GM12873 (cell line): ENCODE measurements at regions not wholly inside any gene's neighbourhood (a gene's known extent, or its start where the extent isn't known, plus 50 kb on each side); places are given as distances from the start of the nearest gene placed in this dataset.

Experiments
- TF ChIP-seq, protein P1 (sequence below): IDR thresholded peaks from 2 replicates; pipeline ENCODE4 v1.5.1; 2012; ENCODE audit warnings: low read depth, mild to moderate bottlenecking, moderate library complexity, low read length, control low read depth; ENCODE audit not compliant: insufficient read depth; ENCODE audit errors: missing control alignments

GRCh38 chr1:199959775-199960110, 67.8 kb upstream of the NR5A2 start:
- TF ChIP-seq, protein P1, sequence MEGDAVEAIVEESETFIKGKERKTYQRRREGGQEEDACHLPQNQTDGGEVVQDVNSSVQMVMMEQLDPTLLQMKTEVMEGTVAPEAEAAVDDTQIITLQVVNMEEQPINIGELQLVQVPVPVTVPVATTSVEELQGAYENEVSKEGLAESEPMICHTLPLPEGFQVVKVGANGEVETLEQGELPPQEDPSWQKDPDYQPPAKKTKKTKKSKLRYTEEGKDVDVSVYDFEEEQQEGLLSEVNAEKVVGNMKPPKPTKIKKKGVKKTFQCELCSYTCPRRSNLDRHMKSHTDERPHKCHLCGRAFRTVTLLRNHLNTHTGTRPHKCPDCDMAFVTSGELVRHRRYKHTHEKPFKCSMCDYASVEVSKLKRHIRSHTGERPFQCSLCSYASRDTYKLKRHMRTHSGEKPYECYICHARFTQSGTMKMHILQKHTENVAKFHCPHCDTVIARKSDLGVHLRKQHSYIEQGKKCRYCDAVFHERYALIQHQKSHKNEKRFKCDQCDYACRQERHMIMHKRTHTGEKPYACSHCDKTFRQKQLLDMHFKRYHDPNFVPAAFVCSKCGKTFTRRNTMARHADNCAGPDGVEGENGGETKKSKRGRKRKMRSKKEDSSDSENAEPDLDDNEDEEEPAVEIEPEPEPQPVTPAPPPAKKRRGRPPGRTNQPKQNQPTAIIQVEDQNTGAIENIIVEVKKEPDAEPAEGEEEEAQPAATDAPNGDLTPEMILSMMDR: no peak

- TF ChIP-seq, protein P1: no peak
These were observed 57.4 kb upstream of the NR5A2 start for GRCh38 chr1:199970125-199970524.

- TF ChIP-seq, protein P1: no peak
These were observed 50.9 kb upstream of the NR5A2 start for GRCh38 chr1:199976496-199977144.
